NCI-H526 (cell line): ENCODE measurements at regions not wholly inside any gene's neighbourhood (a gene's known extent, or its start where the extent isn't known, plus 50 kb on each side); places are given as distances from the start of the nearest gene placed in this dataset.

Experiments
- DNase-seq, 2 experiments: peaks; one replicate each; lab custom pipeline; 2025; lab: John Stamatoyannopoulos, UW

DNA sequence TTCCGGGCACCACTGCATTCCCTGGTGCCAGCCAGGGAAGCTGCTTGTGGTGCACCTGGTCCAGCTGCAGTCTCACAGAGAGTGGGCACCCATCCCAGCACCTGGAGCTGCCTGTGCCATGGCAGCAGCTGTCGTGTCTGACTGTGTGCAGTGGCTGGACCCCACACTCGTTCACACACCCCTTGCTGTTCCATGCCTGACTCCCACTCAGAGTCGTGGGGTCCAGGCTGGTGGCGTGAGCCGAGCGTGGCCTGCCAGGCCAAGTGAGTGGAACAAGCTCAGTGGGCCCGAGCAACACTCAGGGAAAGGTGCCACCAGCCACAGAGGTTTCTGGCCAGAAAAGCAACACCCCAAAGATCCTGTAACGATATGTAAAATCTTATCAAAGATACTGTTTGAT is 97.2 kb upstream of the KCNK1 start:
- DNase-seq = no peak

DNA sequence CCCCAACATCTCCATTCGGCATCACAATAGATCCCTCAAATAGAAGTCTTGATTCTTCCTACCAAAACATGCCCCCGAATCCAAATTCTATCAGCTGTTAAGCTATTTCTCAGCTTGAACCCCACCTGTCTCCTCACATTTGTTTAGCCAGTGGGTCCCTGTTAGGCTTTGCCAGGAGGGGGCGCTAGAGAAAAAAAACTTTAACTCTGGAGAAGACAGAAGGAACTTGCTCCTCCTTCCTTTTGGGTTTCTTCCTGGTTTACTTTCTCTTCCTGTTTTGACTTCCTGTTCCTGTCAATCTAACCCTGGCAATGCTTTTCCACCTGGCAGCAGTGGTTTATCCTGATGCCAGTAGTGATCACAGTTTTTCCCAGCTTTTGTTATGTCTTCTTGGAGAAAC is 95.6 kb upstream of the KCNK1 start:
- peak in 1 of 2 experiments; percentile 5 for DNase-seq

DNA sequence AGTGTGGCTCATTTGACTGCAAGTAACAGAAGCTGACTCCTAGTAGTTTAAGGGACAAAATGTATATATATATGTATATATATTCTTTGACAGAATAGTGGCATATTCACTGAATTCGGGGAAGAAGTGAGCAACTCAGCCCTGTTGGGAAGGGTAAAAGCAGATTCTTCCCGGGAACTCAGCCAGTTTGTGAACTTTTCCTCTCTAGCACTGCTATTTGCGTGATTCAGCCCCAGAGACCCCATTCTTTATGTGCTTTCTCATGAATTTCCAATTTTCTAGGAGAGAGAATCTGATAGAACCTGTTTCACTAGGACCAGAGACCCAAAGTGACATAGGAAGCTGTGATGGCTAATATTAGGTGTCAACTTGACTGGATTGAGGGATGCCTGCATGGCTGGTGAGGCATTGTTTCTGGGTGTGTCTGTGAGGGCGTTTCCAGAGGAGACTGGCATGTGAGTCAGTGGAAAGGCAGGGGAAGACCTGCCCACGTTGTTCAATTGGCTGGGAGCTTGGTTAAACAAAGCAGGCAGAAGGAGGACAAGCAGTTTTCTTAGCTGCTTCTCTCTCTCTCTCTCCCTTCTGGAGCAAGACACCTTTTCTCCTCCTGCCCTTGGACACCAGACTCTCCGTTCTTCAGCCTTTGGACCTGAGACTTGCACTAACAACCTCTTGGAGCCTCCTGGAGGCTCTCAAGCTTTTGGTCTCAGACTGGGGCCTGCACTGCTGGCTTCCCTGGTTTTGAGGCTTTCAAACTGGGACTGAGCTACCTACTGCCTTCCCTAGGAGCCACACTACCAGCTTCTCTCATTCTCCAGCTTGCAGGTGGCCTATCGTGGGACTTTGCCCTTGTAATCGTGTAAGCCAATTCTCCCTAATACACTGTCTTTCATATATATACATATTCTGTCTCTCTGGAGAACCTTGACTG is 93.4 kb upstream of the KCNK1 start:
- DNase-seq = no peak

DNA sequence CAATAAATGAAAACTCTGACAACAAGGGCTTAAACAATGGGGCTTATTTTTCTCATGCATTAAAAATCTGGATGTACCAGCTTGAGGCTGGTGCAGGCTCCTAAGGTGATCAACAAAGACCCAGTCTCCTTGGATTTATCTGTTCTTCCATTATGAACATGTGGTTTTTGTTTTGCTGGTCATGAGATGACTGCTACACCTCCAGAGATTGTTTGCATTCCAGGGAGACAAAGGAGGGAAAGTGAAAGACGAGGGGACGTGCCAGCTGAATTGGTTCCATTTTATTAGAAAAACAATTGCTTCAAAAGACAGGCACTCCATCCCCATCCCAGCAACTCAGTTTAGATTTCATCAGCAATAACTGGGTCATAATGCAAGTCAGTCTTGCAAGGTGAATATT is 90.9 kb upstream of the KCNK1 start:
- no peak for DNase-seq

DNA sequence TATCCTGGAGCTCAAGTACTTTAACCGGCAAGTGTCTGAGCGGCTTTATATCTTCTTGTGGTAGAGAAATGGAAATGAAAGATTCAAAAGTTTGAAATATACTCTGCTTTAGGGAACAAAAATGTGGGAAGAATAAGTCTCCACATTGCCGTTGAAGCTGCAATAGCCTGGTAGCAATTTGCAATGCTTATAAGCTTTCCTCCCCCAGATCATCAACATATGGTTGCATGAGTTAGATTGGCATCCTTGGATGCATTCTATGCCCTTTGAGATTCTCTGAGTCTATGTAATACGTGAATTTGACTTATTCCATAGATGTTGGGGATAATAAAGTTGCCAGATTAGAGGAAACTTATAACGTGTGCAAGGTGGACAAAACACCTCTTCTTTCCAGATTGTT is 86.1 kb upstream of the KCNK1 start:
- DNase-seq = no peak

DNA sequence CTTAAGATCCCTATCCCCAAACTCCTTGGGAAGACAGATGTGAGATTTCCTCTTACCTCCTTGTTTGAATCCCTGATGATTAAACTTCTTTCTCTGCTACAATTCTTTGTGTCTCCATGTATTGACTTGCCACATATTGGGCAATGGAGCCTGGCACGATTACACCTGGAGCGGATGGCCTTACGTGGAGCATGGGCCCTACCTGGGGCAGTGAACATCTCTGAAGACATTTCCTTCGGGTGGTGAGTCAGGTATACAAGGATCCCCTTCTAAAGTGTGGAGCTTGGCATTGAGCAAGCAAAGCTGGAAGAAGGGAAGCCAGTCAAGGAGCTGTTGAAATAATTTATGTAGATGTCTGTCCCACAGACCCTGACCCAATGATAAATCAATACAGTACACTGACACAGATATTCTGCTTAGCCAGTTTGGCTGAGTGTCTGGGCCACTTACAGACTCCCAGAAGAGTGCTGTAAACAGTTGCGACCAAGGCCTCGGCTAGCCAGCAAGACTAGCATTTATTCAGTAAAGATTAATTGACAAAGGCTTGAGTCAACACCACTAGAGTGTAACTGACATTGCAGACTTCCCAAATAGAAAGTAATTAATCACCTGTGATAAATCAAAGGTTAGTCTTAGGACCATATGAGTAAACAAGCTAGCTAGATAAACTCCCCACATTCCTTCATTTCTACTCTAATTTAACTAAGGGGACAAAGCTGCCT is 83.1 kb upstream of the KCNK1 start:
- DNase-seq = no peak

DNA sequence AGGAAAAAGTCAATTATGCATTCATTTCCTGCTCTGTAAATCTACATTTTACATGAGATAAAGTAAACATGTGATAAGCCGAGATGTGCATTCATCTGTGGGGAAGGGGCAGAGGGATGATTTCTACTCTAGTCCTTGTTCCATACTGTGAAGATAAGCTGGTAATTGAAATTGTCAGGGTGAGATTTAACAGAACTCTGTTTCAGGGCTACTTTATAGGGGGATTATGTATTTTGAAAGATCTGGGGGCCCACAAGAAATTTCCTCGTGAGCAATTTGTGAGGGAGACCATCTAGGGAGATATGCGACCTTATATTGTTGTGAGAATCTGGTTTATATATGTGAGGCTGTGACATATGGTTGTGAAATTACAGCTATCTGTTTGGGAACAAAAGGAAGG is 73.1 kb upstream of the KCNK1 start:
- no peak for DNase-seq

DNA sequence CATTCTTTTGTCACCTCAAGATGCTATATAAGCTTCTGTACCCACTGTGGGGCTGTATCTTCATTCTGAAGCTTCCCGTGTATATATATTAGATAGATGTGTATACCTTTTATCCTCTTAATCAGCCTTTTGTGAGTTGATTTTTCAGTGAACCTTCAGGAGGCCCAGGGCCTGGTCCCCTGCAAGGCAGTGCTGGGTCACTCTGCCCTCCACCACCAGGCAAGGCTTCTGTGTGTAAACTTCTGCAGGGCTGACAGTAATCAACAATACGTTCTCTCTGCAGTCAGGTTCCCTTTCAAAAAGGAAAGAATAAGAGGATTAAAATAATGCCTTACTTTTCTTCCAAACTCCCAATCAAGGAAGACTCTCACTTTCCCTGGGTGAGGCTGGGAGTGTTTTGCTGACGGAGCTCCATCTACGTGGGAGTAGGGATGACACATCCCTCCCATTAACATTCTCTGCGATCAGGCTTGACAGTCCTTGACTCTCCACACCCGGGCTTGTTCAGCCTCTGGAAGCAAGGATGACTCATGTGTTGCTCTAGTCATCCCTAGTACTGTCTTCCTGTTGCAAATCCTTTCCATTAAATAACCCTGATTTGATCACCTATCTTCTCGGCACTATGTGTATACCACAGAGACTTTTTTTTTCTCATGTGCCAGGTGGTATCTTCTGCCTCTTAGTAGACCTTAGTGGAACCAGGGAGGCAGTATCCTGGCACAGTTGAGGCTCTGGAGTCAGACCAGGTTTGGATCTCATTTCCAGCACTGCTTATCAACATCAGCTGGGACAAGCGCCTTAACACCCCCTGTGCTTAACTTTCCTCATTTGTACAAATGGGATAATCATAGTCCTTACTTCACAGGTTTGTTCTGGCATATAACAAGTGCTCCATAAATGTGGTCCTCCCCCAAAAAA is 70.3 kb upstream of the KCNK1 start:
- no peak for DNase-seq

DNA sequence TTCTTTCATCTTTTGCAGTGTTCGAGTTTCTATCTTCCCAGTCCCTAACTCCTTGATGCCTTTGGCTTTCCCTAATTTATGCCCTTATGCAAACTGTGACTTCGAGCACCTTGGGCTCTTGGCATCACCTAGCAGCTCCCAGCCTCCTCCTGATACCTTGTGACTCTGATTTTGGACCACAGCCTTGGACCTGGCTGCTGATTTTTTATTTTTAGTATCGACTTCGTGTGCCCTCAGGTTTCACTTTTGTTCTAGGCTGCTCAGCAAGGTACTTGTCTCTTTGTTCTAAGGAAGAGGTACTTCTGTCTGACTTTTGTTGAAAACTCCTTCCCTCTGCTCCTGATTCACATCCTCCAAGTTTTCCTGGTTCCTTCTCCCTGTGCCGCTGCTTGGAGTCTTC is 69.6 kb upstream of the KCNK1 start:
- DNase-seq = no peak

DNA sequence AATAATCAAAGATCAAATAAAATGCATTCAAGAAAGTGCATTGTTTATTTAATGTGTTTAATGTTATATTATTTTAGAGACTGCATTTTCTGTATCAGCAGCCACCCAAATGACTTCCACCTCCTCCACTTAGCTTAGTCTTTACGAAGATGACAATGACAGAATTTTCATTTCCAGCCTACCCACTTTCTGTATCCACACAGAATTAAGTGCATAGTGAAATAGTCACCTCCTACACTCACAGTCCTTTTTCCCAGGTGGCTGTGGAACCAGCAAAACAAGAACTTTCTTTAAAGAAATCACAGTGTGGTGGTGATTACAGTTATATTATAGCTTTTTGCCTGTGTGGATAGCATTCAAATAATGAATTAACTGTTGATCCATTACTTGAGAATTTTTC is 66.2 kb upstream of the KCNK1 start:
- DNase-seq = no peak

DNA sequence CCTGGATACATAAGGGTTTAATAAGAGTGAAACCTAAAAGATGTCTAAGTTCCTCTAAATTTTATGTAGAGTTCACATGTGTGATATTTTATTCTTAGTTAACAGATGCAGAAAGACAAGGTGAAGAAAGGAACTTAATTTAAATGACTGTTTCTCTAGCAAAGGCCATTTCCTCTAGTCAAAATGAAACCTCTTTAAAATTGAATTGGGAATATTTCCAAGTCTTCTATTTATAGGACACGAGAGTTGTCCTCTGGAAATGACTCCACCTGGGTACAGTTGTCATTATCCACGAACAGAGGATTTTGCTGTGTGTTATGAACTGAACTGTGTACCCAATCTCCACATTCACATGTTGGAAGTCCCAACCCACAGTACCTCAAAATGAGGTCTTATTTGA is 64.5 kb upstream of the KCNK1 start:
- no peak for DNase-seq

DNA sequence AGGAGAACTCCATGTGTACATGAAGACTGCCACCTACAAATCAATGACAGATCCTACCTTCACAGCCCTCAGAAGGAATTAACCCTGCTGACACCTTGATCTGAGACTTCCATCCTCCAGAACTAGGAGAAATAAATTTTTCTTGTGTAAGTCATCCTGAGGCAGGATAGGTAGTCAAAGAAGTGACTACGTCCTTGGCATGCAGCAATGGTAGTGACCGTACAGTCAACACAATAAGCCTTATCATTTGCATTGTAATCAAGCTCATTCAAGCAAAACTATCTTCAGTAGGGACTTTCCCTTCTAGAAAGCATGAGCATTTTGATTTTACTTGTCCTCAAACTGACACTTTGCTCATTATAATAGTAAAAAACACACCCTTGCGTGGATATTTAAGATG is 64.0 kb upstream of the KCNK1 start:
- no peak for DNase-seq

DNA sequence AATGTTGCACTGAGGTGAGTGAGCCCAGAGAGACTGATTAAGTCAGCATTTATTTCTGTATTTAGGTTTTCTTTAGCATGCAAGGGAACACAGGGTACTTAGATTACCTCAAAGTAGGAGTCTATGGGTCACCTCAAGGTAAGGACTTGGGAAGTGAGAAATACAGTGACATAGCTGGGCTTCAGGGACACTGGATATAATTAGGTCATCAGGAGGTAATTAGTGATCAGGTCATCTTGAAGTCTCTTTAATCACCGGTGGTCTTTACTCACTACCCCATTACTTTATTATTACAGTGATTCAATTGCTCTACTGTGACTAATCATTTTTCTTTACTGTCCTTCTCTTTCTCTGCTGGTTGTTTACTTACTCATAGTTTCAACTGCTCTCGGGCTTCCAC is 59.9 kb upstream of the KCNK1 start:
- DNase-seq = no peak

DNA sequence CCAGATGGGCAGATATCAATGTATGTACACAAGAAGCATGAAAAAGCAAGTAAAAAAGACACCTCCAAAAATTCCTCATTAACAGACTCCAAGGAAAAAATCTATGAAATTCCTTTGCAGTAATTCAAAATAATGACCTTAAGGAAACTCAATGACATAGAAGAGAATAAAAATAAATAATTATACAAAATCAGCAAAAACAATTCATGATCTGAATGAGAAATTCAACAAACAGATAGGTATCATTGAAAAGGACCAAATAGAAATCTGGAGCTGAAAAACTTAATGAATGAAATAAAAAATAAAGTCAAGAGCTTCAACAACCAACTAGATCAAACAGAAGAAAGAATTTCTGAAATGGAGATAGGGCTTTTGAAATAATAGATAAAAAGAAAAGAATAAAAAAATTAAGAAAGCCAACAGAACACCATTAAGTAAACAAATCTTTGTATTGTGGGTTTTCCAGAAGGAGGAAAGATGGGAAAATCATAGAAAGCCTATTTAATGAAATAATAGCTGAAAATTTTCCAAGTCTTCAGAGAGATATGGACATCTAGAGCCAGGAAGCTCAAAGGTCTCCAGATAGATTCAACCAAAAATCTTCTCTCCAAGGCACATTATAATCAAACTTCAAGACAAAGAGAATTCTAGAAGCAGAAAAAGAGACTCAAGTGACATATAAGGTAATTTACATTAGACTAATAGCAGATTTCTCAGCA is 52.0 kb upstream of the KCNK1 start:
- DNase-seq = no peak
